CD14-positive monocyte (primary cell): ENCODE measurements at regions not wholly inside any gene's neighbourhood (a gene's known extent, or its start where the extent isn't known, plus 50 kb on each side); places are given as distances from the start of the nearest gene placed in this dataset.

Source experiments
- DNase-seq, 3 donors: peaks; one replicate each; pipeline ENCODE4 v3.0.0-alpha.2; 2011 to 2022
- H2AFZ ChIP-seq: 2 replicates; pipeline ENCODE4 v1.6.0; 2012; ENCODE audit warnings: mild to moderate bottlenecking, low read depth, low read length, inconsistent platforms; ENCODE audit not compliant: insufficient read depth, poor library complexity, severe bottlenecking
- H3K27ac ChIP-seq, 2 donors: 1 replicate in 1 of 2; 2 replicates in 1 of 2; pipeline ENCODE4 v1.5.1; 2012 to 2013; ENCODE audit warnings: low read length in 2 of 2, control low read depth in 1 of 2, inconsistent platforms in 1 of 2, low read depth in 1 of 2, mild to moderate bottlenecking in 1 of 2
- H3K27me3 ChIP-seq, 2 donors: one replicate each; pipeline versions ENCODE4 v1.6.0 to v1.6.1; 2011 to 2013; ENCODE audit warnings: low read length in 2 of 2; ENCODE audit not compliant: control insufficient read depth in 2 of 2, insufficient read depth in 2 of 2
- H3K36me3 ChIP-seq, 2 donors: replicated peaks in 1 of 2; 1 replicate in 1 of 2; 2 replicates in 1 of 2; pipeline versions ENCODE4 v1.5.1 to v1.6.1; 2012 to 2013; ENCODE audit warnings: low read length in 2 of 2, control low read depth in 1 of 2, inconsistent platforms in 1 of 2, mild to moderate bottlenecking in 1 of 2; ENCODE audit not compliant: insufficient read depth in 2 of 2, control insufficient read depth in 1 of 2
- H3K4me1 ChIP-seq, 2 donors: 1 replicate in 1 of 2; 2 replicates in 1 of 2; pipeline versions ENCODE4 v1.5.1 to v1.6.1; 2012 to 2013; ENCODE audit warnings: low read length in 2 of 2, control low read depth in 1 of 2, inconsistent platforms in 1 of 2, mild to moderate bottlenecking in 1 of 2, moderate library complexity in 1 of 2; ENCODE audit not compliant: insufficient read depth in 2 of 2, control insufficient read depth in 1 of 2
- H3K4me2 ChIP-seq: replicated peaks from 2 replicates; pipeline ENCODE3; 2012; ENCODE audit warnings: low read length, moderate library complexity, mild to moderate bottlenecking; ENCODE audit not compliant: poor library complexity, severe bottlenecking; ENCODE audit errors: extremely low read depth
- H3K4me3 ChIP-seq, 3 experiments: fragments of 200-600 bp in 1 of 3; sonication (generic) in 1 of 3; replicated peaks in 1 of 3; 1 replicate in 2 of 3; 2 replicates in 1 of 3; pipeline ENCODE4 v1.5.1; 2011 to 2013; ENCODE audit warnings: low read length in 3 of 3, mild to moderate bottlenecking in 3 of 3, control low read depth in 2 of 3, low read depth in 2 of 3, inconsistent platforms in 1 of 3, moderate library complexity in 1 of 3
- H3K79me2 ChIP-seq: 2 replicates; pipeline ENCODE4 v1.6.0; 2012; ENCODE audit warnings: mild to moderate bottlenecking, control low read depth, inconsistent platforms, low read length, moderate library complexity; ENCODE audit not compliant: insufficient read depth
- H3K9ac ChIP-seq: 2 replicates; pipeline ENCODE4 v1.6.0; 2017; ENCODE audit warnings: low read length, mild to moderate bottlenecking; ENCODE audit not compliant: insufficient read depth, poor library complexity, severe bottlenecking
- H3K9me3 ChIP-seq, 2 donors: replicated peaks in 1 of 2; 1 replicate in 1 of 2; 2 replicates in 1 of 2; pipeline versions ENCODE4 v1.5.1 to v1.6.1; 2012 to 2013; ENCODE audit warnings: low read length in 2 of 2, control low read depth in 1 of 2; ENCODE audit not compliant: control insufficient read depth in 1 of 2, insufficient read depth in 1 of 2
- H4K20me1 ChIP-seq: 2 replicates; pipeline ENCODE4 v1.6.0; 2012; ENCODE audit warnings: mild to moderate bottlenecking, low read length, control low read depth, moderate library complexity; ENCODE audit not compliant: insufficient read depth
- H3K27ac Mint-ChIP-seq, 7 donors: one replicate each; pipeline ENCODE4 v1.8.0; 2020; ENCODE audit warnings: mild to moderate bottlenecking in 7 of 7, mixed read lengths in 7 of 7, moderate library complexity in 6 of 7, inconsistent platforms in 2 of 7
- H3K27me3 Mint-ChIP-seq, 3 donors: one replicate each; pipeline ENCODE4 v1.8.0; 2021 to 2022; ENCODE audit warnings: low read depth in 3 of 3, mild to moderate bottlenecking in 3 of 3, mixed read lengths in 3 of 3, moderate library complexity in 3 of 3, inconsistent platforms in 1 of 3
- H3K36me3 Mint-ChIP-seq, 2 donors: one replicate each; pipeline ENCODE4 v1.8.0; 2020; ENCODE audit warnings: mixed read lengths in 2 of 2, inconsistent platforms in 1 of 2, mild to moderate bottlenecking in 1 of 2
- H3K4me1 Mint-ChIP-seq: one replicate; pipeline ENCODE4 v1.8.0; 2020; ENCODE audit warnings: mild to moderate bottlenecking, mixed read lengths
- H3K4me3 Mint-ChIP-seq, 2 donors: one replicate each; pipeline ENCODE4 v1.8.0; 2020; ENCODE audit warnings: mild to moderate bottlenecking in 2 of 2, mixed read lengths in 2 of 2, moderate library complexity in 1 of 2
- H3K9me3 Mint-ChIP-seq, 7 donors: one replicate each; pipeline ENCODE4 v1.8.0; 2020 to 2022; ENCODE audit warnings: mixed read lengths in 7 of 7, mild to moderate bottlenecking in 6 of 7, moderate library complexity in 6 of 7, inconsistent platforms in 2 of 7
- CTCF ChIP-seq: fragments of 200-600 bp; IDR thresholded peaks from one replicate; pipeline ENCODE4 v1.8.0; 2022; ENCODE audit warnings: antibody characterized with exemption, mild to moderate bottlenecking
- WGBS: methylation state at CpG from one replicate; pipeline ENCODE4 v1.1.5; 2013; ENCODE audit warnings: missing lambda C conversion rate; ENCODE audit not compliant: insufficient coverage; 5-methylcytosine and 5-hydroxymethylcytosine counted together
- intact Hi-C, 2 donors: fragments of 100-400 bp; cut with micrococcal nuclease; formaldehyde crosslinking; loops; one replicate each; pipeline versions ENCODE4 v1.15.0 to v1.15.1; 2023

- WGBS: 83% methylated on average over 1 of the region's 8 CpGs
- Histone ChIP-seq H3K4me2 (no peak overlapping the region), H2AFZ (no peak overlapping the region), H3K27ac (no peak overlapping the region), H3K27me3 (no peaks in the 10 kb centered on the region), H3K4me3 (no peak overlapping the region), H3K36me3 (no peaks in the 10 kb centered on the region), H3K9me3 (peaks cover 17 to 27% of the 10 kb centered on the region in 2 donors), H3K9ac (no peak overlapping the region), H4K20me1 (no peaks in the 10 kb centered on the region), H3K79me2 (no peaks in the 10 kb centered on the region), H3K4me1 (no peaks in the 10 kb centered on the region)
- no peak for TF ChIP-seq CTCF
- peaks cover 0 to 1% (median 0%) of the 10 kb centered on the region in 3 donors for H3K27me3 Mint-ChIP-seq
- intact Hi-C loops: no loop called here
- H3K36me3 Mint-ChIP-seq: no peaks in the 10 kb centered on the region
- H3K27ac Mint-ChIP-seq: no peak overlapping the region
- no peak overlapping the region for H3K4me3 Mint-ChIP-seq
- H3K4me1 Mint-ChIP-seq: no peaks in the 10 kb centered on the region
- DNase-seq: no peak
- peaks cover 16 to 36% (median 26%) of the 10 kb centered on the region in 7 donors for H3K9me3 Mint-ChIP-seq
These were observed 339.6 kb upstream of the NOX3 start for GRCh38 chr6:155795173-155795796.

GRCh38 chr6:155791891-155792290 is 336.3 kb upstream of the NOX3 start:
- no peak for DNase-seq
- Mint-ChIP-seq H3K27ac (no peak overlapping the region), H3K36me3 (no peaks in the 10 kb centered on the region)

More at GRCh38 chr6:155791891-155792290, 336.3 kb upstream of the NOX3 start:
- H3K27me3 Mint-ChIP-seq: no peaks in the 10 kb centered on the region
- Histone ChIP-seq H3K9me3 (peaks cover 7 to 12% of the 10 kb centered on the region in 2 donors), H3K4me1 (no peaks in the 10 kb centered on the region), H3K9ac (no peak overlapping the region), H3K4me3 (no peak overlapping the region), H3K36me3 (no peaks in the 10 kb centered on the region), H3K27ac (no peak overlapping the region), H4K20me1 (no peaks in the 10 kb centered on the region), H3K79me2 (no peaks in the 10 kb centered on the region), H3K27me3 (no peaks in the 10 kb centered on the region), H2AFZ (no peak overlapping the region), H3K4me2 (no peak overlapping the region)
- H3K4me1 Mint-ChIP-seq: no peaks in the 10 kb centered on the region
- no peak overlapping the region for H3K4me3 Mint-ChIP-seq
- no peak for TF ChIP-seq CTCF
- H3K9me3 Mint-ChIP-seq: peaks cover 6 to 29% (median 15%) of the 10 kb centered on the region in 7 donors
- intact Hi-C loops: no loop called here
- 100% methylated on average over 2 of the region's 4 CpGs for WGBS
